Ecto neural progenitor cell (in vitro differentiated cells): ENCODE measurements at regions not wholly inside any gene's neighbourhood (a gene's known extent, or its start where the extent isn't known, plus 50 kb on each side); places are given as distances from the start of the nearest gene placed in this dataset.

ENCODE experiments used
- DNase-seq: peaks from one replicate; pipeline ENCODE4 v3.0.0-alpha.2; 2018; ENCODE audit warnings: low spot score

GRCh38 chr12:58190618-58191017, 249.3 kb downstream of the ATP23 start:
- DNase-seq: no peak

GRCh38 chr12:58196971-58197370, 255.6 kb downstream of the ATP23 start:
- DNase-seq: no peak

GRCh38 chr12:58202933-58203718, 261.8 kb downstream of the ATP23 start:
- no peak for DNase-seq

- no peak for DNase-seq
These were observed 262.7 kb downstream of the ATP23 start for GRCh38 chr12:58204071-58204470.

- DNase-seq: no peak
These were observed 265.5 kb downstream of the ATP23 start for GRCh38 chr12:58206876-58207275.

GRCh38 chr12:58211211-58211610, 269.8 kb downstream of the ATP23 start:
- no peak for DNase-seq

- no peak for DNase-seq
These were observed 275.8 kb downstream of the ATP23 start for GRCh38 chr12:58217130-58217529.

- DNase-seq: no peak
These were observed 283.3 kb downstream of the ATP23 start for GRCh38 chr12:58224536-58225105.

GRCh38 chr12:58225203-58225877, 284.0 kb downstream of the ATP23 start:
- no peak for DNase-seq

GRCh38 chr12:58233886-58234285, 292.5 kb downstream of the ATP23 start:
- DNase-seq: no peak

GRCh38 chr12:58238411-58238810, 297.0 kb downstream of the ATP23 start:
- DNase-seq: no peak

- DNase-seq: no peak
These were observed 299.7 kb downstream of the ATP23 start for GRCh38 chr12:58241099-58241498.

- DNase-seq: no peak
These were observed 301.6 kb downstream of the ATP23 start for GRCh38 chr12:58242796-58243630.

GRCh38 chr12:58247633-58248032, 306.3 kb downstream of the ATP23 start:
- no peak for DNase-seq

GRCh38 chr12:58248599-58248998, 307.2 kb downstream of the ATP23 start:
- DNase-seq: no peak

GRCh38 chr12:58249610-58250009, 308.2 kb downstream of the ATP23 start:
- DNase-seq: no peak

- no peak for DNase-seq
These were observed 308.7 kb downstream of the ATP23 start for GRCh38 chr12:58250077-58250476.

GRCh38 chr12:58252914-58253313, 311.5 kb downstream of the ATP23 start:
- no peak for DNase-seq

- DNase-seq: no peak
These were observed 312.3 kb downstream of the ATP23 start for GRCh38 chr12:58253663-58254062.

- DNase-seq: no peak
These were observed 313.2 kb downstream of the ATP23 start for GRCh38 chr12:58254463-58255100.

GRCh38 chr12:58262796-58263195, 321.4 kb downstream of the ATP23 start:
- DNase-seq: no peak

- DNase-seq: no peak
These were observed 322.4 kb downstream of the ATP23 start for GRCh38 chr12:58263816-58264215.
